Naive thymus-derived CD4-positive, alpha-beta T cell (primary cell): ENCODE measurements at regions not wholly inside any gene's neighbourhood (a gene's known extent, or its start where the extent isn't known, plus 50 kb on each side); places are given as distances from the start of the nearest gene placed in this dataset.

Experiments
- ATAC-seq: fragments of 150-1000 bp; cut with Tn5 transposase; 2 replicates; pipeline ENCODE4 v1.10.0; 2021; ENCODE audit warnings: mild to moderate bottlenecking, moderate library complexity
- CTCF ChIA-PET: fragments of 350-600 bp; sonication (Branson Sonifier 250); formaldehyde crosslinking; loops from one replicate; lab custom pipeline; 2021; ENCODE audit warnings: antibody characterized with exemption; lab: Charles Lee
- POLR2A ChIA-PET: fragments of 350-600 bp; sonication (Branson Sonifier 250); formaldehyde crosslinking; loops from one replicate; lab custom pipeline; 2021; ENCODE audit warnings: antibody characterized with exemption, inconsistent platforms; lab: Charles Lee
- DNase-seq, 9 donors: peaks; one replicate each; pipeline versions ENCODE4 v3.0.0 to v3.0.0-alpha.2; 2020 to 2022; ENCODE audit warnings: mixed read lengths in 1 of 9
- H3K27ac ChIP-seq: one replicate; pipeline ENCODE4 v1.7.0; 2013; ENCODE audit warnings: mild to moderate bottlenecking, low read depth, low read length, moderate library complexity
- H3K27me3 ChIP-seq, 2 donors: one replicate each; pipeline ENCODE4 v1.7.0; 2013; ENCODE audit warnings: low read length in 2 of 2, mild to moderate bottlenecking in 2 of 2, moderate library complexity in 2 of 2; ENCODE audit not compliant: control insufficient read depth in 2 of 2, insufficient read depth in 2 of 2
- H3K36me3 ChIP-seq, 3 experiments: 1 replicate in 2 of 3; 2 replicates in 1 of 3; pipeline ENCODE4 v1.7.0; 2013; ENCODE audit warnings: low read length in 3 of 3, mild to moderate bottlenecking in 3 of 3, moderate library complexity in 1 of 3; ENCODE audit not compliant: insufficient read depth in 3 of 3, control insufficient read depth in 2 of 3
- H3K4me1 ChIP-seq, 2 donors: one replicate each; pipeline ENCODE4 v1.7.0; 2013; ENCODE audit warnings: low read length in 2 of 2, mild to moderate bottlenecking in 2 of 2, moderate library complexity in 1 of 2; ENCODE audit not compliant: control insufficient read depth in 2 of 2, insufficient read depth in 2 of 2
- H3K4me3 ChIP-seq: 2 replicates; pipeline ENCODE4 v1.7.0; 2013; ENCODE audit warnings: mild to moderate bottlenecking, low read length
- H3K9me3 ChIP-seq, 3 experiments: 1 replicate in 2 of 3; 2 replicates in 1 of 3; pipeline ENCODE4 v1.7.0; 2013; ENCODE audit warnings: low read length in 3 of 3; ENCODE audit not compliant: control insufficient read depth in 2 of 3
- H3K27ac Mint-ChIP-seq, 9 donors: one replicate each; pipeline ENCODE4 v1.8.0; 2020 to 2022; ENCODE audit warnings: mixed read lengths in 9 of 9, mild to moderate bottlenecking in 8 of 9, moderate library complexity in 5 of 9, inconsistent platforms in 2 of 9
- H3K27me3 Mint-ChIP-seq, 5 donors: one replicate each; pipeline ENCODE4 v1.8.0; 2021 to 2022; ENCODE audit warnings: mixed read lengths in 5 of 5, mild to moderate bottlenecking in 1 of 5
- H3K36me3 Mint-ChIP-seq, 5 donors: one replicate each; pipeline ENCODE4 v1.8.0; 2020 to 2022; ENCODE audit warnings: mixed read lengths in 5 of 5, mild to moderate bottlenecking in 3 of 5, inconsistent platforms in 1 of 5
- H3K4me1 Mint-ChIP-seq, 7 donors: one replicate each; pipeline ENCODE4 v1.8.0; 2020 to 2022; ENCODE audit warnings: mixed read lengths in 7 of 7, mild to moderate bottlenecking in 3 of 7, inconsistent platforms in 1 of 7
- H3K4me3 Mint-ChIP-seq, 10 donors: one replicate each; pipeline ENCODE4 v1.8.0; 2020 to 2022; ENCODE audit warnings: mild to moderate bottlenecking in 10 of 10, mixed read lengths in 10 of 10, moderate library complexity in 6 of 10, inconsistent platforms in 2 of 10
- H3K9me3 Mint-ChIP-seq, 11 donors: one replicate each; pipeline ENCODE4 v1.8.0; 2020 to 2022; ENCODE audit warnings: mixed read lengths in 11 of 11, mild to moderate bottlenecking in 4 of 11, inconsistent platforms in 1 of 11, moderate library complexity in 1 of 11
- intact Hi-C, 2 donors: fragments of 100-400 bp; cut with micrococcal nuclease; formaldehyde crosslinking; loops; one replicate each; pipeline ENCODE4 v1.15.1; 2023

- Histone ChIP-seq H3K27me3 (no peaks in the 10 kb centered on the region), H3K4me3 (no peak overlapping the region), H3K27ac (no peak overlapping the region), H3K36me3 (no peaks in the 10 kb centered on the region), H3K4me1 (no peaks in the 10 kb centered on the region), H3K9me3 (no peaks in the 10 kb centered on the region)
- ATAC-seq (no peak), DNase-seq (no peak)
- ChIA-PET POLR2A (no interaction called here), CTCF (no interaction called here)
- Mint-ChIP-seq H3K27me3 (peaks cover 0 to 5% (median 5%) of the 10 kb centered on the region in 5 donors), H3K27ac (no peak overlapping the region), H3K4me1 (peaks cover 0 to 2% (median 0%) of the 10 kb centered on the region in 7 donors), H3K36me3 (no peaks in the 10 kb centered on the region), H3K4me3 (no peak overlapping the region), H3K9me3 (no peaks in the 10 kb centered on the region)
- intact Hi-C loops, result no loop called here
Observed at GRCh38 chr2:75790121-75790813, 79.6 kb upstream of the GCFC2 start.

- H3K9me3 Mint-ChIP-seq, result no peaks in the 10 kb centered on the region
- no peaks in the 10 kb centered on the region for H3K4me1 ChIP-seq
- peaks cover 0 to 9% (median 2%) of the 10 kb centered on the region in 5 donors for H3K27me3 Mint-ChIP-seq
- H3K4me3 ChIP-seq, result no peak overlapping the region
- H3K36me3 Mint-ChIP-seq, result no peaks in the 10 kb centered on the region
- intact Hi-C loops, result no loop called here
- CTCF ChIA-PET, result no interaction called here
- DNase-seq (no peak), ATAC-seq (no peak)
- POLR2A ChIA-PET, result no interaction called here
- H3K27ac Mint-ChIP-seq, result no peak overlapping the region
- H3K4me1 Mint-ChIP-seq, result peaks cover 0 to 2% (median 0%) of the 10 kb centered on the region in 7 donors
- no peaks in the 10 kb centered on the region for H3K27me3 ChIP-seq
- H3K27ac ChIP-seq, result no peak overlapping the region
- no peaks in the 10 kb centered on the region for H3K36me3 ChIP-seq
- H3K4me3 Mint-ChIP-seq, result no peak overlapping the region
- H3K9me3 ChIP-seq, result no peaks in the 10 kb centered on the region
Observed at GRCh38 chr2:75788902-75789301, 78.2 kb upstream of the GCFC2 start.

GRCh38 chr2:75788154-75788553 is 77.4 kb upstream of the GCFC2 start:
- no peak for ATAC-seq
- intact Hi-C loops, result no loop called here
- H3K27ac Mint-ChIP-seq, result no peak overlapping the region

DNA sequence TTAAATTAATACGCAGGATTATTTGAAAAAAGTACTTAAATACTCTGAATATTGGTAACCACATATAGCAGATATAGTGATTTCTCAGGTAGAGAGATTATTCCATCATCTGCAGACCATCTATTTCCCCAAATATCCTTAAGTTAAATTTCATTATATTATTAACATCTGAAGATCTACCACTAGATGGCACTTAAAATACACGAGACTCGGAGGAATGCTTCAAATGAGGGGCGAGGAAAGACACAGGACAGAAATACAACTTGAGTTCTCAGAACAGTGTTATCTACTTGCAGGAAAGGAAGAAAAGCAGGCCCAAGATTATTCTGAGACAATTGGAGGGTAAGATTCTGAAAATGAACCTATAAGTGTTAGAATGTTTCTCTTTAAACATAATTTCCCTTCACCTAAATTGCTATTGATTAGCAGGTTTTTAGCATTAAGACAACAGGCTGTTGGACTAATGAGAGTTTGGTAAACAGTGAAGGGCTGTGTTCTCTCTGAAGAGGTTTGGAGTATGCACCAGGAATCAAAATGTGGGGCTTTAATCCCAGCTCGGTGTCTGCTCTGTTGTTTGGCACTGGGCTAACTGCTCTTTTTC is 76.9 kb upstream of the GCFC2 start:
- Histone ChIP-seq H3K4me3 (no peak overlapping the region), H3K9me3 (no peaks in the 10 kb centered on the region), H3K36me3 (no peaks in the 10 kb centered on the region), H3K4me1 (no peaks in the 10 kb centered on the region), H3K27ac (no peak overlapping the region), H3K27me3 (no peaks in the 10 kb centered on the region)
- H3K27me3 Mint-ChIP-seq, result peaks cover 0 to 15% (median 5%) of the 10 kb centered on the region in 5 donors
- ATAC-seq (no peak), DNase-seq (peak in 1 of 9 donors; percentile 5)
- H3K36me3 Mint-ChIP-seq, result no peaks in the 10 kb centered on the region
- peaks cover 0 to 2% (median 0%) of the 10 kb centered on the region in 7 donors for H3K4me1 Mint-ChIP-seq
- no peaks in the 10 kb centered on the region for H3K9me3 Mint-ChIP-seq
- H3K27ac Mint-ChIP-seq, result no peak overlapping the region
- H3K4me3 Mint-ChIP-seq, result no peak overlapping the region
- intact Hi-C loops, result no loop called here
- ChIA-PET CTCF (no interaction called here), POLR2A (no interaction called here)

More at GRCh38 chr2:75788154-75788553, 77.4 kb upstream of the GCFC2 start:
- POLR2A ChIA-PET, result no interaction called here
- no peak overlapping the region for H3K4me3 ChIP-seq
- H3K36me3 ChIP-seq, result no peaks in the 10 kb centered on the region
- H3K27me3 ChIP-seq, result no peaks in the 10 kb centered on the region
- H3K4me1 ChIP-seq, result no peaks in the 10 kb centered on the region
- H3K4me3 Mint-ChIP-seq, result no peak overlapping the region
- peaks cover 0 to 2% (median 0%) of the 10 kb centered on the region in 7 donors for H3K4me1 Mint-ChIP-seq
- no peak overlapping the region for H3K27ac ChIP-seq
- no peaks in the 10 kb centered on the region for H3K9me3 ChIP-seq
- no peaks in the 10 kb centered on the region for H3K36me3 Mint-ChIP-seq
- peaks cover 0 to 15% (median 5%) of the 10 kb centered on the region in 5 donors for H3K27me3 Mint-ChIP-seq
- no peak for DNase-seq
- CTCF ChIA-PET, result no interaction called here
- no peaks in the 10 kb centered on the region for H3K9me3 Mint-ChIP-seq

DNA sequence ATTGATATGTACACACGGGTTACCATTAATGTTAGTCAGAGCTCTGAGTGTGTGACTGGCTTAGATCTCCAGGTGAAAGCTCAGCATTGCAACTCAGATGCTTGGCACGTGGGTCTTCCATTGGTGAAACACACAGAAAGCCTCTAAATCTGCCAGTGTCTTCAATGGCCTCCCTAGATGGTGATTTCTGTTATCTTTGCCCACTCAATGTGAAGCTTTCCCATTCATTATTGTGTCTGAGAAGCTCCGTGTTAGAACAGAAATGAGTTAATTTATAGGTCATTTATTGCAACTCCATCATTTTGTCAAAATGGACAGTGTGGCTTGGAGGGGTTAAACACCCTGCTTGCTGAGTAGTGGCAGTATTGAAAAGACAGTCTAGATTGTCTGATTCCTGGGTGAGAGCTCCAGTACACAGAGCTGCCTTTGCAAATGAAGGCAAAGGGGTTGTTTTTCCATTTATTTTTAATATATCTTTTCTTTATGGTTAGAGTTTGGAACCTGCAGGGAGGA is 64.7 kb upstream of the GCFC2 start:
- Mint-ChIP-seq H3K27ac (no peak overlapping the region), H3K27me3 (peaks cover 11 to 47% (median 36%) of the 10 kb centered on the region in 5 donors), H3K9me3 (no peaks in the 10 kb centered on the region), H3K4me1 (peaks cover 0 to 2% (median 0%) of the 10 kb centered on the region in 7 donors), H3K36me3 (no peaks in the 10 kb centered on the region), H3K4me3 (no peak overlapping the region)
- intact Hi-C loops, result no loop called here
- Histone ChIP-seq H3K27me3 (no peaks in the 10 kb centered on the region), H3K4me3 (no peak overlapping the region), H3K27ac (no peak overlapping the region), H3K36me3 (no peaks in the 10 kb centered on the region), H3K4me1 (no peaks in the 10 kb centered on the region), H3K9me3 (no peaks in the 10 kb centered on the region)
- no peak for ATAC-seq
- ChIA-PET CTCF (no interaction called here), POLR2A (no interaction called here)
- no peak for DNase-seq

- no peaks in the 10 kb centered on the region for H3K27me3 ChIP-seq
- Mint-ChIP-seq H3K4me1 (peaks cover 0 to 3% (median 0%) of the 10 kb centered on the region in 7 donors), H3K9me3 (peaks cover 0 to 3% (median 0%) of the 10 kb centered on the region in 11 donors), H3K4me3 (no peak overlapping the region), H3K36me3 (no peaks in the 10 kb centered on the region), H3K27me3 (peaks cover 16 to 52% (median 47%) of the 10 kb centered on the region in 5 donors), H3K27ac (no peak overlapping the region)
- no peaks in the 10 kb centered on the region for H3K9me3 ChIP-seq
- intact Hi-C loops, result no loop called here
- no peak overlapping the region for H3K27ac ChIP-seq
- DNase-seq, result no peak
- no peak overlapping the region for H3K4me3 ChIP-seq
- ChIA-PET POLR2A (interaction anchor here (0.6 kb wide), 1 partner anchor 626 kb away, joined by 5 read pairs; no protein-coding TSS in a partner anchor), CTCF (no interaction called here)
- ATAC-seq, result no peak
- H3K36me3 ChIP-seq, result no peaks in the 10 kb centered on the region
- H3K4me1 ChIP-seq, result no peaks in the 10 kb centered on the region
Observed at GRCh38 chr2:75772908-75773630, 62.4 kb upstream of the GCFC2 start.
